ENCODE measurements at regions not wholly inside any gene's neighbourhood (a gene's known extent, or its start where the extent isn't known, plus 50 kb on each side); places are given as distances from the start of the nearest gene placed in this dataset.
"Not testable (repeated sequence)": the region's sequence is repeated elsewhere in the genome, so short reads cannot be mapped to it uniquely, and the experiment has no call there.

DNA sequence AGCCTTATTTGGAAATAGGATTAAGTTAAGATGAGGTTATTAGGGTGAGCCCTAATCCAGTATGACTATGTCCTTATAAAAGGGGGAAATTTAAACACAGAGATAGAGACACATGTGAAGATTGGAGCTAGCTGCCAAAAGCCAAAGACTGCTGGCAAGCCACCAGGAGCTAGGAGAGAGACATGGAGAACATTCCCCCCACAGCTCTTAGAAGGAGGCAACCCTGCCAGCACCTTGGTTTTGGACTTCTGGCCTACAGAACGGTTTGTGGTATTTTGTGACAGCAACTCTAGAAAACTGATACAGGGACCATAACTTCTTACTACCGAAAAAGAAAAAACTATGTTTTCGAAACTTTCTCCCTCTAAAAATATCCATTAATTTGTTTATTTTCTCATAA lies 245.3 kb upstream of the RARB start:
- CTCF ChIA-PET = no interaction called here
- no peaks in the 10 kb centered on the region for H3K27me3 ChIP-seq (ENCODE audit: insufficient read depth, low read depth)

GRCh38 chr3:25184641-25185250 lies 243.3 kb upstream of the RARB start:
- Histone ChIP-seq H3K4me2 (no peak overlapping the region), H4K20me1 (ENCODE audit: insufficient read depth) (no peaks in the 10 kb centered on the region), H3K4me3 (no peak overlapping the region), H3K27ac (no peak overlapping the region), H3F3A (ENCODE audit: insufficient read depth, low read depth) (no peaks in the 10 kb centered on the region), H3K4me1 (replicated peaks; ENCODE audit: insufficient read depth) (no peaks in the 10 kb centered on the region), H3K9me3 (ENCODE audit: insufficient read depth, low read depth) (no peaks in the 10 kb centered on the region), H3K27me3 (ENCODE audit: insufficient read depth, low read depth) (no peaks in the 10 kb centered on the region), H3K79me2 (ENCODE audit: low read depth) (no peaks in the 10 kb centered on the region), H3K9me2 (ENCODE audit: insufficient read depth) (no peaks in the 10 kb centered on the region), H2AFZ (no peak overlapping the region), H3K36me3 (ENCODE audit: low read depth) (no peaks in the 10 kb centered on the region)
- no TSS peak for BruUV-seq (replicated peaks)
- intact Hi-C loops (cut with micrococcal nuclease; ENCODE audit: unreplicated experiment) = no loop called here
- ChIA-PET POLR2A (ENCODE audit: unreplicated experiment) (no interaction called here), CTCF (no interaction called here)
- DNase-seq = no peak
- no peak for TF ChIP-seq CTCF (conservative IDR thresholded peaks at IDR 0.05)
- no peak for TF ChIP-seq EZH2 (IDR thresholded peaks at IDR 0.05; ENCODE audit: low read depth)

More for the DNA sequence above, 245.3 kb upstream of the RARB start:
- Histone ChIP-seq H3K4me2 (no peak overlapping the region), H3F3A (ENCODE audit: insufficient read depth, low read depth) (no peaks in the 10 kb centered on the region), H3K4me1 (replicated peaks; ENCODE audit: insufficient read depth) (no peaks in the 10 kb centered on the region), H3K9me3 (ENCODE audit: insufficient read depth, low read depth) (no peaks in the 10 kb centered on the region), H4K20me1 (ENCODE audit: insufficient read depth) (no peaks in the 10 kb centered on the region), H3K9me2 (ENCODE audit: insufficient read depth) (no peaks in the 10 kb centered on the region), H3K36me3 (ENCODE audit: low read depth) (no peaks in the 10 kb centered on the region), H3K4me3 (no peak overlapping the region), H2AFZ (no peak overlapping the region), H3K27ac (no peak overlapping the region), H3K79me2 (ENCODE audit: low read depth) (no peaks in the 10 kb centered on the region)
- intact Hi-C loops (cut with micrococcal nuclease; ENCODE audit: unreplicated experiment) = no loop called here
- DNase-seq = no peak
- no TSS peak for BruUV-seq (replicated peaks)
- POLR2A ChIA-PET (ENCODE audit: unreplicated experiment) = no interaction called here
- TF ChIP-seq EZH2 (IDR thresholded peaks at IDR 0.05; ENCODE audit: low read depth) (no peak), CTCF (conservative IDR thresholded peaks at IDR 0.05) (no peak)

DNA sequence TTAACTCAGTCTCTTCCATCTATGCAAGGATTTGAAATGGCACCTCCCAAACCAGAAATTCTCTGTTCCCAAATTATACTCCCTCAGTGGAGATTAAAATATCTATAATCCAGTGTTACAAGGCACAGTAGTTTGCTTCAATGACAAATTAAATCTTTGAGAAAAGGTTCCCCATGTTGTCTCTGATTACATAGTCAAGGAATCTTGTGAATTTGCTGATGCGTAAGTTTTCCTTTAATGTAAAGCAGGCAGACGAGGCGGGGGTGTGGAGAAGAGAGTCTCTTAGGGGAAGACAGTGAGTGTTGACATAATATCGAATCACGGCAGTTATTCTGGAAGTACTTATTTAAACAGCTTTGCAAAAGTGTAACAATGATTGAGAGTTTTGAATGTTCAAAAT lies 236.4 kb upstream of the RARB start:
- no peak for TF ChIP-seq EZH2 (IDR thresholded peaks at IDR 0.05; ENCODE audit: low read depth)
- no peak for TF ChIP-seq CTCF (conservative IDR thresholded peaks at IDR 0.05)
- DNase-seq = no peak
- Histone ChIP-seq H3K79me2 (ENCODE audit: low read depth) (no peaks in the 10 kb centered on the region), H3K36me3 (ENCODE audit: low read depth) (no peaks in the 10 kb centered on the region), H3F3A (ENCODE audit: insufficient read depth, low read depth) (no peaks in the 10 kb centered on the region), H3K27ac (no peak overlapping the region), H4K20me1 (ENCODE audit: insufficient read depth) (no peaks in the 10 kb centered on the region), H2AFZ (no peak overlapping the region), H3K27me3 (ENCODE audit: insufficient read depth, low read depth) (no peaks in the 10 kb centered on the region), H3K4me3 (no peak overlapping the region), H3K9me3 (ENCODE audit: insufficient read depth, low read depth) (no peaks in the 10 kb centered on the region), H3K4me1 (replicated peaks; ENCODE audit: insufficient read depth) (no peaks in the 10 kb centered on the region), H3K4me2 (no peak overlapping the region), H3K9me2 (ENCODE audit: insufficient read depth) (no peaks in the 10 kb centered on the region)
- no TSS peak for BruUV-seq (replicated peaks)
- POLR2A ChIA-PET (ENCODE audit: unreplicated experiment) = no interaction called here
- intact Hi-C loops (cut with micrococcal nuclease; ENCODE audit: unreplicated experiment) = no loop called here
- CTCF ChIA-PET = no interaction called here

DNA sequence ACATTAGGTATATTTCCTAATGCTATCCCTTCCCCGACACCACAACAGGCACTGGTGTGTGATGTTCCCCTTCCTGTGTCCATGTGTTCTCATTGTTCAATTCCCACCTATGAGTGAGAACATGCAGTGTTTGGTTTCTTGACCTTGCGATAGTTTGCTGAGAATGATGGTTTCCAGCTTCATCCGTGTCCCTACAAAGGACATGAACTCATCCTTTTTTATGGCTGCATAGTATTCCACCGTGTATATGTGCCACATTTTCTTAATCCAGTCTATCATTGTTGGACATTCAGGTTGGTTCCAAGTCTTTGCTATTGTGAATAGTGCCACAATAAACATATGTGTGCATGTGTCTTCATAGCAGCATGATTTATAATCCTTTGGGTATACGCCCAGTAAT lies 228.5 kb upstream of the RARB start:
- H2AFZ ChIP-seq; H3K9me3 ChIP-seq (ENCODE audit: insufficient read depth, low read depth); H3K4me1 ChIP-seq (replicated peaks; ENCODE audit: insufficient read depth); H3K36me3 ChIP-seq (ENCODE audit: low read depth); H3K27me3 ChIP-seq (ENCODE audit: insufficient read depth, low read depth); POLR2A ChIA-PET (ENCODE audit: unreplicated experiment); BruUV-seq (replicated peaks); H3F3A ChIP-seq (ENCODE audit: insufficient read depth, low read depth); CTCF ChIA-PET; H4K20me1 ChIP-seq (ENCODE audit: insufficient read depth); DNase-seq; H3K4me2 ChIP-seq; H3K79me2 ChIP-seq (ENCODE audit: low read depth); H3K4me3 ChIP-seq; H3K27ac ChIP-seq; H3K9me2 ChIP-seq (ENCODE audit: insufficient read depth); intact Hi-C loops (cut with micrococcal nuclease; ENCODE audit: unreplicated experiment): not testable (repeated sequence)

All from PC-9 (cell line).